CD14-positive monocyte (primary cell): ENCODE measurements at regions not wholly inside any gene's neighbourhood (a gene's known extent, or its start where the extent isn't known, plus 50 kb on each side); places are given as distances from the start of the nearest gene placed in this dataset.

Source experiments
- DNase-seq, 3 donors: peaks; one replicate each; pipeline ENCODE4 v3.0.0-alpha.2; 2011 to 2022
- H2AFZ ChIP-seq: 2 replicates; pipeline ENCODE4 v1.6.0; 2012; ENCODE audit warnings: mild to moderate bottlenecking, low read depth, low read length, inconsistent platforms; ENCODE audit not compliant: insufficient read depth, poor library complexity, severe bottlenecking
- H3K27ac ChIP-seq, 2 donors: 1 replicate in 1 of 2; 2 replicates in 1 of 2; pipeline ENCODE4 v1.5.1; 2012 to 2013; ENCODE audit warnings: low read length in 2 of 2, control low read depth in 1 of 2, inconsistent platforms in 1 of 2, low read depth in 1 of 2, mild to moderate bottlenecking in 1 of 2
- H3K27me3 ChIP-seq, 2 donors: one replicate each; pipeline versions ENCODE4 v1.6.0 to v1.6.1; 2011 to 2013; ENCODE audit warnings: low read length in 2 of 2; ENCODE audit not compliant: control insufficient read depth in 2 of 2, insufficient read depth in 2 of 2
- H3K36me3 ChIP-seq, 2 donors: replicated peaks in 1 of 2; 1 replicate in 1 of 2; 2 replicates in 1 of 2; pipeline versions ENCODE4 v1.5.1 to v1.6.1; 2012 to 2013; ENCODE audit warnings: low read length in 2 of 2, control low read depth in 1 of 2, inconsistent platforms in 1 of 2, mild to moderate bottlenecking in 1 of 2; ENCODE audit not compliant: insufficient read depth in 2 of 2, control insufficient read depth in 1 of 2
- H3K4me1 ChIP-seq, 2 donors: 1 replicate in 1 of 2; 2 replicates in 1 of 2; pipeline versions ENCODE4 v1.5.1 to v1.6.1; 2012 to 2013; ENCODE audit warnings: low read length in 2 of 2, control low read depth in 1 of 2, inconsistent platforms in 1 of 2, mild to moderate bottlenecking in 1 of 2, moderate library complexity in 1 of 2; ENCODE audit not compliant: insufficient read depth in 2 of 2, control insufficient read depth in 1 of 2
- H3K4me2 ChIP-seq: replicated peaks from 2 replicates; pipeline ENCODE3; 2012; ENCODE audit warnings: low read length, moderate library complexity, mild to moderate bottlenecking; ENCODE audit not compliant: poor library complexity, severe bottlenecking; ENCODE audit errors: extremely low read depth
- H3K4me3 ChIP-seq, 3 experiments: fragments of 200-600 bp in 1 of 3; sonication (generic) in 1 of 3; replicated peaks in 1 of 3; 1 replicate in 2 of 3; 2 replicates in 1 of 3; pipeline ENCODE4 v1.5.1; 2011 to 2013; ENCODE audit warnings: low read length in 3 of 3, mild to moderate bottlenecking in 3 of 3, control low read depth in 2 of 3, low read depth in 2 of 3, inconsistent platforms in 1 of 3, moderate library complexity in 1 of 3
- H3K79me2 ChIP-seq: 2 replicates; pipeline ENCODE4 v1.6.0; 2012; ENCODE audit warnings: mild to moderate bottlenecking, control low read depth, inconsistent platforms, low read length, moderate library complexity; ENCODE audit not compliant: insufficient read depth
- H3K9ac ChIP-seq: 2 replicates; pipeline ENCODE4 v1.6.0; 2017; ENCODE audit warnings: low read length, mild to moderate bottlenecking; ENCODE audit not compliant: insufficient read depth, poor library complexity, severe bottlenecking
- H3K9me3 ChIP-seq, 2 donors: replicated peaks in 1 of 2; 1 replicate in 1 of 2; 2 replicates in 1 of 2; pipeline versions ENCODE4 v1.5.1 to v1.6.1; 2012 to 2013; ENCODE audit warnings: low read length in 2 of 2, control low read depth in 1 of 2; ENCODE audit not compliant: control insufficient read depth in 1 of 2, insufficient read depth in 1 of 2
- H4K20me1 ChIP-seq: 2 replicates; pipeline ENCODE4 v1.6.0; 2012; ENCODE audit warnings: mild to moderate bottlenecking, low read length, control low read depth, moderate library complexity; ENCODE audit not compliant: insufficient read depth
- H3K27ac Mint-ChIP-seq, 7 donors: one replicate each; pipeline ENCODE4 v1.8.0; 2020; ENCODE audit warnings: mild to moderate bottlenecking in 7 of 7, mixed read lengths in 7 of 7, moderate library complexity in 6 of 7, inconsistent platforms in 2 of 7
- H3K27me3 Mint-ChIP-seq, 3 donors: one replicate each; pipeline ENCODE4 v1.8.0; 2021 to 2022; ENCODE audit warnings: low read depth in 3 of 3, mild to moderate bottlenecking in 3 of 3, mixed read lengths in 3 of 3, moderate library complexity in 3 of 3, inconsistent platforms in 1 of 3
- H3K36me3 Mint-ChIP-seq, 2 donors: one replicate each; pipeline ENCODE4 v1.8.0; 2020; ENCODE audit warnings: mixed read lengths in 2 of 2, inconsistent platforms in 1 of 2, mild to moderate bottlenecking in 1 of 2
- H3K4me1 Mint-ChIP-seq: one replicate; pipeline ENCODE4 v1.8.0; 2020; ENCODE audit warnings: mild to moderate bottlenecking, mixed read lengths
- H3K4me3 Mint-ChIP-seq, 2 donors: one replicate each; pipeline ENCODE4 v1.8.0; 2020; ENCODE audit warnings: mild to moderate bottlenecking in 2 of 2, mixed read lengths in 2 of 2, moderate library complexity in 1 of 2
- H3K9me3 Mint-ChIP-seq, 7 donors: one replicate each; pipeline ENCODE4 v1.8.0; 2020 to 2022; ENCODE audit warnings: mixed read lengths in 7 of 7, mild to moderate bottlenecking in 6 of 7, moderate library complexity in 6 of 7, inconsistent platforms in 2 of 7
- WGBS: methylation state at CpG from one replicate; pipeline ENCODE4 v1.1.5; 2013; ENCODE audit warnings: missing lambda C conversion rate; ENCODE audit not compliant: insufficient coverage; 5-methylcytosine and 5-hydroxymethylcytosine counted together
- intact Hi-C, 2 donors: fragments of 100-400 bp; cut with micrococcal nuclease; formaldehyde crosslinking; loops; one replicate each; pipeline versions ENCODE4 v1.15.0 to v1.15.1; 2023
- TF ChIP-seq, protein P1 (sequence below): fragments of 200-600 bp; IDR thresholded peaks from one replicate; pipeline ENCODE4 v1.8.0; 2022; ENCODE audit warnings: antibody characterized with exemption, mild to moderate bottlenecking

DNA sequence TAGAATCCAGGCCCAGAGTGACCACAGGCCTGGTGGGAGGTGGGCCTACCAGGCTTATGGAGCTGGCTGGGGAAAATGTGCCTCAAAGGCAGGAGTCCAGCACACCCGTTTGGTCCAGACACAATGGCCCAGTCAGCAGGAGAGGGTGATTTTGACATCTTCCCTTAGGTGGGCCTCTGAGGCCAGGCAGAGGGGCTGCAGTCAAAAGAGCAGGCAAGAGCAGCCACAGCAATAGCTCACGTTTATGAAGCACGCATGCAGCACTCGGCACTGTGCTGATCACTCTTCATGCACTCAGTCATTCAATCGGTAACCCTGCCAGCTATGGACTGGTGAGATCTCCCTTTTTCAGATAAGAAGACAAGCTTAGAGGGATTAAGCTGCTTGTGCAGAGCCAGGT, 146.8 kb downstream of the LRIG2 start:
- no peak overlapping the region for H2AFZ ChIP-seq

GRCh38 chr1:113223040-113223439, 150.0 kb downstream of the LRIG2 start:
- Histone ChIP-seq H3K27me3 (no peaks in the 10 kb centered on the region), H3K79me2 (no peaks in the 10 kb centered on the region), H3K9me3 (no peaks in the 10 kb centered on the region), H3K4me2 (no peak overlapping the region), H3K27ac (no peak overlapping the region), H4K20me1 (no peaks in the 10 kb centered on the region), H3K9ac (no peak overlapping the region), H3K4me1 (no peaks in the 10 kb centered on the region), H3K4me3 (no peak overlapping the region), H2AFZ (no peak overlapping the region), H3K36me3 (no peaks in the 10 kb centered on the region)
- intact Hi-C loops, result no loop called here
- Mint-ChIP-seq H3K36me3 (no peaks in the 10 kb centered on the region), H3K4me1 (no peaks in the 10 kb centered on the region), H3K9me3 (peaks cover 0 to 5% (median 0%) of the 10 kb centered on the region in 7 donors), H3K4me3 (no peak overlapping the region), H3K27ac (no peak overlapping the region), H3K27me3 (peaks cover 0 to 2% (median 2%) of the 10 kb centered on the region in 3 donors)
- DNase-seq, result no peak
- TF ChIP-seq, protein P1, sequence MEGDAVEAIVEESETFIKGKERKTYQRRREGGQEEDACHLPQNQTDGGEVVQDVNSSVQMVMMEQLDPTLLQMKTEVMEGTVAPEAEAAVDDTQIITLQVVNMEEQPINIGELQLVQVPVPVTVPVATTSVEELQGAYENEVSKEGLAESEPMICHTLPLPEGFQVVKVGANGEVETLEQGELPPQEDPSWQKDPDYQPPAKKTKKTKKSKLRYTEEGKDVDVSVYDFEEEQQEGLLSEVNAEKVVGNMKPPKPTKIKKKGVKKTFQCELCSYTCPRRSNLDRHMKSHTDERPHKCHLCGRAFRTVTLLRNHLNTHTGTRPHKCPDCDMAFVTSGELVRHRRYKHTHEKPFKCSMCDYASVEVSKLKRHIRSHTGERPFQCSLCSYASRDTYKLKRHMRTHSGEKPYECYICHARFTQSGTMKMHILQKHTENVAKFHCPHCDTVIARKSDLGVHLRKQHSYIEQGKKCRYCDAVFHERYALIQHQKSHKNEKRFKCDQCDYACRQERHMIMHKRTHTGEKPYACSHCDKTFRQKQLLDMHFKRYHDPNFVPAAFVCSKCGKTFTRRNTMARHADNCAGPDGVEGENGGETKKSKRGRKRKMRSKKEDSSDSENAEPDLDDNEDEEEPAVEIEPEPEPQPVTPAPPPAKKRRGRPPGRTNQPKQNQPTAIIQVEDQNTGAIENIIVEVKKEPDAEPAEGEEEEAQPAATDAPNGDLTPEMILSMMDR, result no peak
- WGBS, result no CpG with 5 or more reads among the region's 2 CpGs

More for the DNA sequence above, 146.8 kb downstream of the LRIG2 start:
- H3K9ac ChIP-seq, result no peak overlapping the region
- peaks cover 0 to 2% (median 2%) of the 10 kb centered on the region in 3 donors for H3K27me3 Mint-ChIP-seq
- no peak overlapping the region for H3K27ac Mint-ChIP-seq
- intact Hi-C loops, result no loop called here
- no peak overlapping the region for H3K4me3 ChIP-seq
- no peaks in the 10 kb centered on the region for H4K20me1 ChIP-seq
- peaks cover 0 to 3% of the 10 kb centered on the region in 2 donors for H3K9me3 ChIP-seq
- peaks cover 0 to 3% (median 2%) of the 10 kb centered on the region in 7 donors for H3K9me3 Mint-ChIP-seq
- no peaks in the 10 kb centered on the region for H3K27me3 ChIP-seq
- H3K4me2 ChIP-seq, result no peak overlapping the region
- H3K36me3 ChIP-seq, result no peaks in the 10 kb centered on the region
- WGBS, result 86% methylated on average over 5 of the region's 5 CpGs
- peaks cover 6% of the 10 kb centered on the region for H3K4me1 Mint-ChIP-seq
- H3K27ac ChIP-seq, result no peak overlapping the region
- TF ChIP-seq, protein P1, result no peak
- no peaks in the 10 kb centered on the region for H3K4me1 ChIP-seq
- H3K4me3 Mint-ChIP-seq, result no peak overlapping the region
- no peak for DNase-seq
- H3K79me2 ChIP-seq, result no peaks in the 10 kb centered on the region
- H3K36me3 Mint-ChIP-seq, result no peaks in the 10 kb centered on the region
